Mesothelial cell of epicardium (in vitro differentiated cells): ENCODE measurements at regions not wholly inside any gene's neighbourhood (a gene's known extent, or its start where the extent isn't known, plus 50 kb on each side); places are given as distances from the start of the nearest gene placed in this dataset.

Source experiments
- DNase-seq, 2 experiments: peaks; one replicate each; pipeline ENCODE4 v3.0.0; 2021; ENCODE audit warnings: low spot score in 2 of 2; ENCODE audit not compliant: unreplicated experiment in 2 of 2
- H3K27ac Mint-ChIP-seq: 2 replicates; pipeline ENCODE4 v1.8.0; 2021; ENCODE audit warnings: mixed read lengths
- H3K27me3 Mint-ChIP-seq: 2 replicates; pipeline ENCODE4 v1.8.0; 2021; ENCODE audit warnings: low read depth, mixed read lengths
- H3K36me3 Mint-ChIP-seq: 2 replicates; pipeline ENCODE4 v1.8.0; 2021; ENCODE audit warnings: mixed read lengths
- H3K4me1 Mint-ChIP-seq: 2 replicates; pipeline ENCODE4 v1.8.0; 2021; ENCODE audit warnings: mixed read lengths
- H3K4me3 Mint-ChIP-seq: 2 replicates; pipeline ENCODE4 v1.8.0; 2021; ENCODE audit warnings: mild to moderate bottlenecking, moderate library complexity, mixed read lengths
- H3K9me3 Mint-ChIP-seq: 2 replicates; pipeline ENCODE4 v1.8.0; 2021; ENCODE audit warnings: mixed read lengths
- TF ChIP-seq, protein P1 (sequence below): fragments of 200-600 bp; sonication (generic); IDR thresholded peaks from one replicate; pipeline ENCODE4 v1.5.0; 2021; ENCODE audit warnings: antibody characterized with exemption; ENCODE audit not compliant: unreplicated experiment

DNA sequence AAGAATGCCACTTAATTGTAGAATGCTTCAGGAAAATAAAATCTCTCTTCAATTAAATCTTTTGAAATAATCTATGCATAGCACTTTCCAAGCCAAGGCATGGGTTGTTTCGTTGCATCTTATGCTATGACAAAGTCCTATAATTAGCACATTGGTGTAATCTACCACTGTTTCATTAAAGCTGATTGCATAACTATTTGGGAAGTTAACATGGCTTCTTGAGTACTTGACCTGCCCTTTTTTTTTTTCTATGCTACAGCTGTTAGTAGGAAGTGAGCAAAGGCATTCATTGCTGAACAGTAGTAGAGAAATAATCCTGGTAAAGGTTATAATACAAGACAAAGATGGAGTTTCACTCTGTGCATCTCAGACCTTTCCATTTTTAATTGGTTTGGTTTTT, 557.2 kb upstream of the CELF2 start:
- Mint-ChIP-seq H3K4me1 (peaks cover 9% of the 10 kb centered on the region), H3K27ac (no peak overlapping the region), H3K4me3 (no peak overlapping the region), H3K36me3 (no peaks in the 10 kb centered on the region), H3K27me3 (no peaks in the 10 kb centered on the region), H3K9me3 (no peaks in the 10 kb centered on the region)
- DNase-seq = no peak
- TF ChIP-seq, protein P1, sequence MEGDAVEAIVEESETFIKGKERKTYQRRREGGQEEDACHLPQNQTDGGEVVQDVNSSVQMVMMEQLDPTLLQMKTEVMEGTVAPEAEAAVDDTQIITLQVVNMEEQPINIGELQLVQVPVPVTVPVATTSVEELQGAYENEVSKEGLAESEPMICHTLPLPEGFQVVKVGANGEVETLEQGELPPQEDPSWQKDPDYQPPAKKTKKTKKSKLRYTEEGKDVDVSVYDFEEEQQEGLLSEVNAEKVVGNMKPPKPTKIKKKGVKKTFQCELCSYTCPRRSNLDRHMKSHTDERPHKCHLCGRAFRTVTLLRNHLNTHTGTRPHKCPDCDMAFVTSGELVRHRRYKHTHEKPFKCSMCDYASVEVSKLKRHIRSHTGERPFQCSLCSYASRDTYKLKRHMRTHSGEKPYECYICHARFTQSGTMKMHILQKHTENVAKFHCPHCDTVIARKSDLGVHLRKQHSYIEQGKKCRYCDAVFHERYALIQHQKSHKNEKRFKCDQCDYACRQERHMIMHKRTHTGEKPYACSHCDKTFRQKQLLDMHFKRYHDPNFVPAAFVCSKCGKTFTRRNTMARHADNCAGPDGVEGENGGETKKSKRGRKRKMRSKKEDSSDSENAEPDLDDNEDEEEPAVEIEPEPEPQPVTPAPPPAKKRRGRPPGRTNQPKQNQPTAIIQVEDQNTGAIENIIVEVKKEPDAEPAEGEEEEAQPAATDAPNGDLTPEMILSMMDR = no peak

DNA sequence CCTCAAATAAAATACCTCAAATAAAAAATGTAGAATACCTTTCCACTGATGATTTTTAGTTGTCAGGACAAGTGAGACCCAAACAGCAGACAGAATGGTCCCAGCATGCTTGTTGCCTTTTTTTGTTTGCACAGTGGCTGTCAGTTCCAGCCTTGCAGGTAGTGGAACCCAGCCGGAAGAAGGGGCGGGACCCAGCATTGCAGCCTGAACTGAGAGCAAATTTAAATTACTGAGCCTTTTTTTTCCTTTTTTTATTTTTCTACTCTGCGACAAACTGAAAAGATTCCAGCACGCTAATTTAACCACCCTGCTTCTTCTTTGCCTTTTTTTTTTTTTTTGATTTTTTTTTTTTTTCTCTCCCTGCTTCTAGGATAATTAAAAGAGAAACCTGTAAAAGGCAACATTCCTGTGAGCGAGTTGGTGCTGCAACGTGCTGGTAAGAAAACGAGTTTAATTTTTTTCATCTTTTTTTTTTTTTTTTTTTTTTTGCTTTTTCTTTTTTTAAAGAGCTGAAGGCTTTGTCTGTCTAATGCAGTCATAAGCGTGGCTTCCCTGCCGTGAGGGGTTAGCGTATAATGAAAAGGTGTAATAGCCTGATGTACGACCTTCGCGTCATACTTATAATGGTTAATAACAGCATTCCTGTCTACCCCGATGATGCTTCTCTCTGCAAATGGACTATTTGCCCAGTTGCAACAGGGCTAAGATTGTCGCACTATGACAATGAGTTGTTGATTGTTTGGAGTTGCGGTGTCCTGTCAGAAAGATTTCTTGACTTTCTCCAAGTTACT, 555.3 kb upstream of the CELF2 start:
- H3K27me3 Mint-ChIP-seq = no peaks in the 10 kb centered on the region
- no peak overlapping the region for H3K27ac Mint-ChIP-seq
- H3K36me3 Mint-ChIP-seq = no peaks in the 10 kb centered on the region
- TF ChIP-seq, protein P1 = no peak
- H3K4me1 Mint-ChIP-seq = peaks cover 9% of the 10 kb centered on the region
- DNase-seq = no peak
- peak overlapping the region; percentile 26 for H3K4me3 Mint-ChIP-seq
- H3K9me3 Mint-ChIP-seq = no peaks in the 10 kb centered on the region

DNA sequence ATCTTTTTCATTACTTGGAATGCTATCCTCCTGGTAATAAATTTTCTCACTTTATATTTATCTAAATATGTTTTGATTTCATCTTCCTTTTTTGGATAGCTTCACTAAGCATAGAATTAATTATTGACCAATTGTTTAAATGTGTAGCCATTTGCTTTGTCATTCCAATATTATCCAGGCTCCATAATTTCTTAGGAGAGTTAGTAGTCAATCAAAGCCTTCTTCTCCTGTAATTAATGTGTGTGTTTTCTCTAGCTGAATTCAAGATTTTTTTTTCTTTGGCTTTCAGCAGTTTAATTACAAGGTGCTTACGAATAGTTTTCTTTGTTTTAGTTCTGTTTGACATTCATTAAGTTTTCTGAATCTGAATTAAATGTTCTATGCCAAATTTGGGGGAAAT, 545.9 kb upstream of the CELF2 start:
- no peak overlapping the region for H3K27ac Mint-ChIP-seq
- H3K9me3 Mint-ChIP-seq = peaks cover 60% of the 10 kb centered on the region
- no peaks in the 10 kb centered on the region for H3K27me3 Mint-ChIP-seq
- H3K4me3 Mint-ChIP-seq = no peak overlapping the region
- peaks cover 10% of the 10 kb centered on the region for H3K4me1 Mint-ChIP-seq
- DNase-seq = no peak
- peaks cover 8% of the 10 kb centered on the region for H3K36me3 Mint-ChIP-seq
- TF ChIP-seq, protein P1 = no peak

DNA sequence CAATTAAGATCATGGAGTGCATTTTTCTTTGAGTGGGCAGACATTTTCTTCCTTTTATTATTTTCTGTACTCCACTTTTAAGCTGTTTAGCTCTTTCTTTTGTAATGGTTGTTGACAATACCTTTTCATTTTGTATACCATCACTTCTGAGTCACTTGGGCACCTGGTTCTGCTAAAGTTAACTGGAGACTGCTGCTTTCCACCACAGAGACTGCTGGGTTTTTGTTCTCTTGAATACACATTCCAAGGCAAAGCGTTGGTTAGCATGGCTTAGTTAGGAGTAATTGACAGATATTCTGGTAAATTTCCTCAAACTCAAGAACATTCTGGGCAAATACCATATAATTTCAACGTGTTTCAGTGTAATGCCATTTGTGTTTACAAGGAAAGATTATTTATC, 541.9 kb upstream of the CELF2 start:
- Mint-ChIP-seq H3K4me1 (peaks cover 33% of the 10 kb centered on the region), H3K36me3 (peaks cover 6% of the 10 kb centered on the region), H3K9me3 (peaks cover 36% of the 10 kb centered on the region), H3K4me3 (no peak overlapping the region), H3K27me3 (no peaks in the 10 kb centered on the region), H3K27ac (peak overlapping the region; percentile 69)
- TF ChIP-seq, protein P1 = no peak
- DNase-seq = no peak

DNA sequence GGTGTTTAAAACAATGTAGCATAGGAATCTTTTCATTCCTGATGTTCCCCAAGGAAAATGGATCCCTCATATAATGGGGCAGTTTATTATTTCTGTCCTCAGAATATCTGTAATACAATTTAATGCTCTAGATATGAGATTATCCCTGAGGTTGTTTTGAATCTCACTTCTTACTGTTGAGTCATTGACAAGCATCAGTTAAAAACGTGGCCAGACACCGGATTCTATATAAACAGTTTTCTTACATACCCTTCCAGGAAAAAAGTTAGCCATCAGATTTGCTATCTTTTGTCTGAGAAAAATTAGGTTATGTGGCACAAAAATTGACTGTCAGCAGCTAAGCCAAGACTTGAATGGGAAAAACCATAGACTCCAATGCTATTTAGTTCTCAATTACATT, 539.8 kb upstream of the CELF2 start:
- TF ChIP-seq, protein P1 = no peak
- H3K4me3 Mint-ChIP-seq = no peak overlapping the region
- peak overlapping the region; percentile 72 for H3K27ac Mint-ChIP-seq
- H3K27me3 Mint-ChIP-seq = no peaks in the 10 kb centered on the region
- H3K9me3 Mint-ChIP-seq = peaks cover 30% of the 10 kb centered on the region
- H3K36me3 Mint-ChIP-seq = peaks cover 3% of the 10 kb centered on the region
- no peak for DNase-seq
- peaks cover 41% of the 10 kb centered on the region for H3K4me1 Mint-ChIP-seq
